A673 (cell line): ENCODE measurements at regions not wholly inside any gene's neighbourhood (a gene's known extent, or its start where the extent isn't known, plus 50 kb on each side); places are given as distances from the start of the nearest gene placed in this dataset.

Source experiments
- BruUV-seq: library from RNA; stranded (reverse); fragments of 400-500 nt; replicated peaks from 2 replicates; lab custom pipeline; 2021; lab: Mats Ljungman, UMichigan
- CTCF ChIA-PET: fragments of 300-600 bp; sonication (Branson Sonifier 250); formaldehyde crosslinking; loops from one replicate; lab custom pipeline; 2022; ENCODE audit warnings: antibody characterized with exemption; lab: Charles Lee
- POLR2A ChIA-PET: fragments of 300-600 bp; sonication (Branson Sonifier 250); formaldehyde crosslinking; loops from one replicate; lab custom pipeline; 2022; ENCODE audit warnings: antibody characterized with exemption; ENCODE audit not compliant: low non-redundant PET; lab: Charles Lee
- DNase-seq: peaks from one replicate; pipeline ENCODE4 v3.0.0-alpha.2; 2015; ENCODE audit warnings: low spot score
- H3K27ac ChIP-seq: fragments of 200-600 bp; sonication (generic); 2 replicates; pipeline ENCODE4 v1.5.1; 2016; ENCODE audit warnings: mixed run types, low read depth, mild to moderate bottlenecking, mixed read lengths, antibody characterized with exemption, low read length; ENCODE audit not compliant: poor library complexity, severe bottlenecking
- H3K27me3 ChIP-seq: fragments of 200-600 bp; sonication (generic); replicated peaks from 2 replicates; pipeline ENCODE4 v1.6.1; 2017; ENCODE audit warnings: mixed run types, low read depth, mild to moderate bottlenecking, mixed read lengths, antibody characterized with exemption, low read length; ENCODE audit not compliant: insufficient read depth, poor library complexity
- H3K36me3 ChIP-seq: fragments of 200-600 bp; sonication (generic); 2 replicates; pipeline ENCODE4 v1.6.1; 2016; ENCODE audit warnings: mixed run types, mild to moderate bottlenecking, mixed read lengths, antibody characterized with exemption, low read length; ENCODE audit not compliant: insufficient read depth, poor library complexity, severe bottlenecking
- H3K4me1 ChIP-seq: fragments of 200-600 bp; sonication (generic); 2 replicates; pipeline ENCODE4 v1.6.1; 2017; ENCODE audit warnings: mixed run types, mild to moderate bottlenecking, mixed read lengths, antibody characterized with exemption, low read length; ENCODE audit not compliant: insufficient read depth, poor library complexity, severe bottlenecking
- H3K4me3 ChIP-seq: fragments of 200-600 bp; sonication (generic); 2 replicates; pipeline ENCODE4 v1.5.1; 2016; ENCODE audit warnings: low read depth, mixed run types, mild to moderate bottlenecking, mixed read lengths, low read length; ENCODE audit not compliant: poor library complexity, severe bottlenecking
- H3K9me3 ChIP-seq: fragments of 200-600 bp; sonication (generic); 2 replicates; pipeline ENCODE4 v1.6.1; 2016; ENCODE audit warnings: mixed run types, low read depth, mild to moderate bottlenecking, mixed read lengths, antibody characterized with exemption, low read length; ENCODE audit not compliant: poor library complexity, severe bottlenecking
- CTCF ChIP-seq: fragments of 300-800, 200-600 bp; sonication (generic); conservative IDR thresholded peaks from 2 replicates; pipeline ENCODE4 v1.5.1; 2017; ENCODE audit warnings: low read depth, mild to moderate bottlenecking, antibody characterized with exemption, low read length, moderate library complexity, mixed read lengths
- EZH2 ChIP-seq: fragments of 200-600 bp; sonication (generic); IDR thresholded peaks from 2 replicates; pipeline ENCODE4 v1.6.1; 2017; ENCODE audit warnings: borderline replicate concordance, low read depth, mild to moderate bottlenecking, mixed read lengths, antibody characterized with exemption, low read length; ENCODE audit not compliant: poor library complexity, severe bottlenecking
- intact Hi-C: fragments of 100-400 bp; cut with micrococcal nuclease; formaldehyde crosslinking; loops from one replicate; pipeline ENCODE4 v1.10.0; 2022; ENCODE audit not compliant: unreplicated experiment

GRCh38 chr19:31694761-31695160 is 345.5 kb upstream of the TSHZ3 start:
- no peaks in the 10 kb centered on the region for H3K36me3 ChIP-seq
- CTCF ChIA-PET, result no interaction called here
- no peaks in the 10 kb centered on the region for H3K4me1 ChIP-seq

GRCh38 chr19:31699421-31699820 is 350.2 kb upstream of the TSHZ3 start:
- Histone ChIP-seq H3K4me1 (no peaks in the 10 kb centered on the region), H3K9me3 (no peaks in the 10 kb centered on the region), H3K27me3 (no peaks in the 10 kb centered on the region), H3K27ac (no peak overlapping the region), H3K4me3 (no peak overlapping the region), H3K36me3 (no peaks in the 10 kb centered on the region)
- ChIA-PET POLR2A (no interaction called here), CTCF (no interaction called here)
- intact Hi-C loops, result no loop called here
- no peak for TF ChIP-seq EZH2
- no peak for TF ChIP-seq CTCF
- BruUV-seq, result no TSS peak
- no peak for DNase-seq

More at GRCh38 chr19:31694761-31695160, 345.5 kb upstream of the TSHZ3 start:
- BruUV-seq, result no TSS peak
- no peaks in the 10 kb centered on the region for H3K27me3 ChIP-seq
- H3K4me3 ChIP-seq, result no peak overlapping the region
- H3K9me3 ChIP-seq, result no peaks in the 10 kb centered on the region
- no peak overlapping the region for H3K27ac ChIP-seq
- intact Hi-C loops, result no loop called here
- TF ChIP-seq CTCF, result no peak
- no peak for TF ChIP-seq EZH2
- POLR2A ChIA-PET, result no interaction called here
- DNase-seq, result no peak

DNA sequence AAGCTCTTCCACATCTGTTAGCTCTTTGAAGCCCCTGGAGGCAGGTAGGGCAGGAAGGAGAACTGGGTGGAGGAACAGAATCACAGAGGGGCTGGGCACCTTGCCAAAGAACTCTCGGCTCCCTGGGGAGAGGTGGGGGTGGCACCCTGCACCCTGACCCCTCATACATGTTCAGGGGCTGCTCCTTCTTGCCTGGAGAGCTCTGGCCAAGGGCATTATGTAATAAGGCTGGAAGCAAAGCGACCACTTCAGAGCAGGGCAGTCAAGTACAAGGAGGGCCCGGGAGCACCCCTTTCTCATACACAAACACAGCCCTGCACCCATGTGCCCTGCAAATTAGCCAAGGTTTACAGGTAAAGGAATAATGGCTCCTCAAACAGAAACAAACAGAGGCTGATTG is 351.9 kb upstream of the TSHZ3 start:
- TF ChIP-seq CTCF (no peak), EZH2 (no peak)
- CTCF ChIA-PET, result no interaction called here
- BruUV-seq, result no TSS peak

More for the DNA sequence above, 351.9 kb upstream of the TSHZ3 start:
- intact Hi-C loops, result no loop called here
- Histone ChIP-seq H3K4me1 (no peaks in the 10 kb centered on the region), H3K9me3 (no peaks in the 10 kb centered on the region), H3K27ac (no peak overlapping the region), H3K27me3 (no peaks in the 10 kb centered on the region), H3K36me3 (no peaks in the 10 kb centered on the region), H3K4me3 (no peak overlapping the region)
- no peak for DNase-seq
- POLR2A ChIA-PET, result no interaction called here
